GM20431 (cell line): ENCODE measurements at regions not wholly inside any gene's neighbourhood (a gene's known extent, or its start where the extent isn't known, plus 50 kb on each side); places are given as distances from the start of the nearest gene placed in this dataset.
"Not testable (repeated sequence)": the region's sequence is repeated elsewhere in the genome, so short reads cannot be mapped to it uniquely, and the experiment has no call there.

Source experiments
- in situ Hi-C: fragments of 300-500 bp; cut with MseI, MboI; formaldehyde crosslinking; loops from one replicate; pipeline ENCODE4 v1.15.0; 2020; ENCODE audit warnings: low sequenced_read_pairs; ENCODE audit not compliant: unreplicated experiment

DNA sequence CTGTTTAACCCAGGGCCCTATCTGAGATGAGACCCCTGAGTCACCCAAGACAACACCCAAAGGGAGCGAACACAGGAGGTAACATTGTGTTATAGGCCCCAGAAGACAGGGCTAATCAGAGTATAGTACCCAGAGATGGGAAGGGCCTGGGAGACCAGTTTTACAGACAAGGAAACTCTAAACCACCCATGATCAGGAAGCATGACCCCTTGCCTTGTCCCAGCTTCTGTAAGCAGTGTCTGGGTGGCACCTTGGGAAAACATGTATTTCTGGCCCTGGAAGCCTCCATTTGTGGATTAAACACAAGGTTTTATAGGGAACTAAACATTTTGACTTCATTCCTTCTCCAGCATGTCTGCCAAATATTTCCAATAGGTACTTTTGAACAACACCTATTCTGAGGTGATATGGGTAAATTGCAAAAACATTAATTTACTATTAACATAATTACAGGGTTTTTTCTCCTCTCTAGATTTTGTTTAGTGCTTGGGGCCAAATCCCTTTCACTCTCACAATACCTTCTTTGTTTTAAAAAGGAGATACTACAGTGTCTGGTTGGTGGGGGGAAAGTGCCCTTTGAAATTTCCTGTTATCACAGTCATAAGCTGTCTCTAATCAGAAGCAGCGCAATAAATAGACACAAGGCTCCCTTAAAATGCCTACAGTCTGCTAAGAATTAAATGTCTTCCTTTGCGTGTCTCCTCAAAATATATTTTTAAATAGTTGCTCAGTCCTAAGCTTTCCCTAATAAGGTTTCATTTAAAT lies 341.1 kb downstream of the BCL11A start:
- in situ Hi-C loops: no loop called here

DNA sequence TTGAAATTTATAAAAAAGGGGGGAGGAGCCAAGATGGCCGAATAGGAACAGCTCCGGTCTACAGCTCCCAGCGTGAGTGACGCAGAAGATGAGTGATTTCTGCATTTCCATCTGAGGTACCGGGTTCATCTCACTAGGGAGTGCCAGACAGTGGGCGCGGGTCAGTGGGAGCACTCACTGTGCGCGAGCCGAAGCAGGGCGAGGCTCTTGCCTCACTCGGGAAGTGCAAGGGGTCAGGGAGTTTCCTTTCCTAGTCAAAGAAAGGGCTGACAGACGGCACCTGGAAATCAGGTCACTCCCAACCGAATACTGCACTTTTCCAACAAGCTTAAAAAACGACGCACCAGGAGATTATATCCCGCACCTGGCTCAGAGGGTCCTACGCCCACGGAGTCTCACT lies 364.4 kb downstream of the BCL11A start:
- in situ Hi-C loops: not testable (repeated sequence)

DNA sequence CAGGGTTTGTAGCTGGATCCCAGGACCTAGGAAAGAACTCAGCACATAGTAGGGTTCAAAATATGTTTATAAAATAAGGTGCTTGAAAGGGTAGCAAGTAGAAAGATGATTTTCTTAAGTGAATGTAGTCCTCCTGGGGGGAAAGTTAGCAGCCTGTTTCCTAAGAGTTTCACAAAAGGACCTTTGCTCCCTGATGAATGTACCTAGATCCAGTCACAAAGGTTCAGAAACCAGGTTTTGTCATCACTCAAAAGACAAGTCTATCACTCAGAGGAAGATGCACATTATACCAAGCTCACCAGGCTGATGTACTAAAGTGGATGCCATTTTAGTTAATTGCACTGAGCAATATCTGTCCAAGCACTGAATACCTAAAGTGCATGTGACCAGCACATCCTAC lies 378.2 kb downstream of the BCL11A start:
- in situ Hi-C loops: no loop called here

DNA sequence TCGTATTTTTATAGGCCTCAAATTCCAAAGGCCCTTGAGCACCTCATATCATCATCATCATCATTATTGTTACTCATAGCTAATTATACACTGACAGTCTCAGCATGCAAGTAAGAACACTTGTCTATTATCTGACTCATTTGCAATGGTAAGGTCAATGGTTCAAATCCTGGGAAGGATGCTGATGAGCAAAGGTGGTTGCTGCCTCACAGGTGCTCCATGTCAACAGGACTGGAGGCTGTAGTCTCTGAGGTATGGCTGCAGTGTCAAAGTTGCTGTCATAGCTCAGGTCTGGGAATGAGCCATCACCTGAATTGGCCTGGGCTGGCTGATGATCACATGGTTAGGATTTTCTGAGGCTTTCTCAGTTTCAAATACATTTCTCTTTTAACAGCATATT lies 379.3 kb downstream of the BCL11A start:
- in situ Hi-C loops: no loop called here

DNA sequence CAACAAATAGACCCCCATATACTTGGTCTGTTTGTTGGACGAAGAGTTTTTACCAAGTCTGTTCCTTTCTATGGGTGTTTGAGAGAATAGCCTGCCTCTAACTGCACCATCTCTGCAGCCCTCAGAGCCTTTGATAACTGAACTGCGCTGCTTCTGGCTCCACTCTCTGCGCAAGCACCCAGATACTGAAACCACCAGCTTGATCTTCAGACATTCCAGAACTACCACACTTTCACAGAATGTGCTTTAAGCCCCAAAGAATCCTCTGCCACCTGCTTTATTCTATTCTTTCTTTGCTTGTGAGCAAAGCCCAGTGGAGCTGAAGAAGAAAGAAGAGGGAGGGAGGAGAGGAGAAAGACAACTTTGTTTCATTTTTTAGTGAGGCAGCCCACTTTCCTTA lies 380.7 kb downstream of the BCL11A start:
- in situ Hi-C loops: no loop called here

DNA sequence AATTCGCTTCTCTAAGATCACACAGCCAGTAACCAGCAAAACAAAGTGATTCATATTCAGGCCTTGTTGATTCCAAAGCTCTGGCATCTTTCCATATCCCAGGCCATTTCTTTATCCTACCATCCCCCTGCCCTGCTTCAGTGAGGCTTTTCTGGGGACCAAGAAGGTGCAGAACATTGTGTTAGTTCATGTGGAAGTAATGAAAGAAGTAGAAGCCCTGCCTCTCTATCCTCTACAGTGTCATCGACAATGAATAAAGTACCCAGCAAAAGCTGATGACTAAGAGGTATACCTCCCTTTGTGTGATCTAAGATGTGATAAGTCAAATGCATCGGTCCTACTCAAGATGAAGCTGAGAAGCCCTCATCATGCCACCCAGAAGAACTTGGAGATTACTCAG lies 383.2 kb downstream of the BCL11A start:
- in situ Hi-C loops: no loop called here

DNA sequence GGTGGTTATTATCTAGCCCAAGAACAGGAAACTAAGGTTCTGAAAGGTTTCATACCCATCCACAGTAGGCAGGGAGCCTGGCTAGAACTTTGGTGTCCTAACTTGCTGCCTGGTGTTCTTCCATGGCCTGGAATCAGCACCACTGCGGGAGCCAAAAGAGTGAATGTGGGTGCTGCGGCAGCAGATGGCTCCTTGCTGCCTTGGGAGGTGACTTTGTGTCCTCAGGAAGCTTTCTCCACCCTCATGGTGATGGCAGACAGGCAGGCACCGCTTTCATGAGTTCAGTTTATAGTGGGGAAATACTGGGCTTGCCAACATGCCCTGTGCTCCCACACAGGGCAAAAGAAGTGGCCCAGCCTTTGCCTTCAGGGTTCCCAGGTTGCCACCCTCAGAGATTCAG lies 385.2 kb downstream of the BCL11A start:
- in situ Hi-C loops: no loop called here

DNA sequence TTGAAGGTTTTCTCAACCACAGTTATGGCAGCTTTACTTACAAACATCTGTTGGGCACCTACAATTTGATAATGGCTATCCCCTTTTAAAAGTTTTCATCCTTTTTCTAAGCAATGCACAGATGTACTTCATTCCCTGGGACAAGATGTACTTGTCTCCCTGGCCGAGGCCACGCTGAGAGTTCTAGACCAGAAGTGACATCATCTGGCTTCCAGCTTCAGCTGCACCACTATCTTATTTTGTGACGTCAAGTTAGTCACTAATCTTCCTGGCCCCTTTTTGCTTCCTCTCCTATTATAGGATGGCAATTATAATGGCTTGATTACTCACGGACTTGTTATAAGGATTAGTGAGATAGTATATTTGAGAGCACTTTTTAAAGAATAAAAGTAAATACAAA lies 386.4 kb downstream of the BCL11A start:
- in situ Hi-C loops: no loop called here

DNA sequence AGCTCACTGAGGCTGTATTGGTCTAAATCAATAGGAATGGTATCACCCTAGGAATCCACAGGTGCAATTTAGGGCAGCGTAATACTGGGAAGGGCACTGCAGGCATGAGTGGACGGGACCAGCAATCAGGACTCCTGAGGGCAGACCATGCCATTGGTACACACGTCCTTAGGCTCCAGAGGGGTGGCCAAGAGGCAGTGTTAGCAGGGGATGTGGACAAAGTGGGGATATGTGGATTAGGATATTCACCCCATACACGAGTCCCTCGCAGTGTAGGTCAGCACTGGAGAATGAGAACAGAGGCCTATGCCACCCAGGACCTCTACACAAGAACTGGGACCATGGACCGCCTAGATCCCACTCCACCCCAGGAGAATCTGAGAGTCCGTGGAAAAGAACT lies 389.8 kb downstream of the BCL11A start:
- in situ Hi-C loops: no loop called here

DNA sequence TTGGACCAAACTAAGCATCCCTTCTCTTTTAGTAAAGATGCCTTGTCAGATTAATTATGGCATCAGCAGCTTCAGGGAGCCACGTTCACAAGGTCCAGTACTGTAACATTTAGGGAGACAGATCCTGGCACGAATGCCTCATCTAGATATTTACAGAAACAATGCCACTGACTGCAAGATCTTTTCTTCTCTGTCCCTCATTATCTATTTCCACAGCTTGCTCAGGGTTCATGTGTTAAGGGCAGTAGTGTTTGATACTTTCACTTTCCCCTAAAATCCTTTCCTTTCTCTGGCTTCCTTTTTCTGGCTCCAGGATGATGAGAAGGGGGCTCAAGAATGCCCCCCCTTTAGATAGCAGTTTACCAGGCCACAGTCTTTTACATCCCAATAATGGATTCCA lies 393.9 kb downstream of the BCL11A start:
- in situ Hi-C loops: no loop called here

DNA sequence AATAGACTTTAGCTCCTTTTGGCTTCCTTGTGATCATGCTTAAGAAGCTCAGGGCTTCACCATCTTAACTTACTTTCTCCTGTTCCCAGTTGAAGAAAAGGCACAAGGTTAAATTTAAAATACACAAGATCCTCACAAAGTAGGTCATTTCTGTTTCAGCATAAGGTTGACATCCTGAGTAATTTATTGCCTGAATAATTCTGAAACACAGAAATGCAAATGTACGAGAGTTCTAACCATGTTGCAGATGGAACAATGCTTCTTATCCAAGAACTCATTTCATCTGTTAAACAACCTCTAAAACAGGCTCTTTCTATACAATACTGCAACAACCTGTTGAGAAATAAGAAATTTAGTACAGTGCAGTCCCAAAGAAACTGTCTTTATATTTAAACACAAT lies 395.2 kb downstream of the BCL11A start:
- in situ Hi-C loops: no loop called here

DNA sequence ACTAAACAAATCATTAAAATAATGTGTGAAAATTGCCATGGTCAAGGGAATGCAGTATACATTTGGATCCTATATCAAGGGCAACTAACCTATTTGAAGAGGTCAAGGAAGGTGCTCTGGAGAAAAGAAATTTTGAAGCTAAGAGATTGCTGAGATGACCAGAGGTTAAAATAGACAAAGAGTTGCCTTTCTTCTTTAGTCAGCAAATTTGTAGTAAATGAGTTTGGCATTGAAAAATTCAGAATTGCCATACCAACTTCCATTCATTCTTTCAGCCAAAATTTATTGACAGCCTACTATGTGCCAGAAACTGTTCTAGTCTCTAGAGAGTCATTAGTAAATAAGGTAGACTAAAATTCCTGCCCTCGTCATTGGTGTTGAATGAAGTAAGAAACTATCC lies 396.2 kb downstream of the BCL11A start:
- in situ Hi-C loops: no loop called here

DNA sequence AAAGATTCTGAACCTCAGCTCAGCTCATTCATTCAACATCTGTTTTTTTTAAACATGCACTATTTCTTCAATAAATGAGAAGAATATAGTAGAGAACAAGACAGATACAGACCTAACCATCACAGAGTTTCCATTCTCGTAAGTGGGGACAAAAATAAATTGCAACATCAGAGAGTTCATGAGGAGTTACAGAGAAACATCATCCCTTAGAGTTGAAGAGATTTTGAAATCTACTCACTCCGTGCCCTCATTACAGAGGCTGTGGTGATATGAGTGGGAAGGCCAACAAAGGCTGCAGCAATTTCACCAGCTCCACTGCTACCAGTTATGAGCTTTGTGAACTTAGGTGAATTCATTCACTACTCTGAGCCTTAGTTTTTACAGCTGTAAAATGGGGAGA lies 399.3 kb downstream of the BCL11A start:
- in situ Hi-C loops: no loop called here

DNA sequence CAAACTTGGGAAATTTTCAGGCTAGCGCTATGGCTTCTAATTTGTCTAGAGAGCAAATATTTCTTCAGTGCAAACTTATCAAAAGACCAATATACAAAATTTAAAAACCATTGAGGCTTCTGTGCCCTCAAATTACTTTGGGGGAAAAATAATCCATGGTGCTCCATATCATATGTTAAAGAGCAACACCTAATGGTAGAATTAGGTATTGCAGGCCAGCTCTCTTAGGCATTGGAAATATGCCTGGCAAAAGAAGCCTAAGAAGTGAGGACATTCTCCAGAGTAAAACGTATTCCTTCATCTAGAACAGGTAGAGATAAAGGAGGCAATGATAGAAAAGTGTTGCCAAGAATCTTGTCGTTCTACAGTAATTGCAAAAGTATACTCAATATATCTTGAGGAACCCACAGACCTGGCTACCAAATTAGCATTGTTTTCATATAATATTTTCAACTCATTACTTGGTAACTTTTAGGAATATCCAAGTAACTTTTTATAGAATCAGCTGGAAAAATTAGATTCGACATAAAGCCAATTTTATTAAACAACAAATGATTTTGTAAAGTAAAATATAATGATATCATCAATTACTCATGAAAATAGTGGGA lies 401.1 kb downstream of the BCL11A start:
- in situ Hi-C loops: no loop called here

DNA sequence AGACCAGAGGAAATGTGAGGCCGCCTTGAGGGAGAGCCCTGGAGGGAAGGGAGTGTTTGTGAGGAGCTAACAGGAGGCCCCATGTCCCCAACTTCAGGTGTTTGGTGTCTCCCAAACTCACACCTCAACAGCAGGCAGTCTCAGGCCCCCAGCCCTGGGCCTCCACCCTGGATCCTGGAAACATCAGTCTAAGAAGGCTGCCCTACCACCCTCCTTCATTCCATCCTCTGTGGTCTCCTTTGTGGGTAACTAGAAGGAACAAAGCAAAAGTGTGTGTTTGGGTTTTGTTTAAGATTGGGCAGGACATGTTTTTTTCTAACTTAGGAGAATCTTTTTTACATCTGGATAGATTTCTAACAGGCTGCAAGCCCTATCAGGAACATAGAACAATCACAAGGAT lies 404.3 kb downstream of the BCL11A start:
- in situ Hi-C loops: no loop called here

DNA sequence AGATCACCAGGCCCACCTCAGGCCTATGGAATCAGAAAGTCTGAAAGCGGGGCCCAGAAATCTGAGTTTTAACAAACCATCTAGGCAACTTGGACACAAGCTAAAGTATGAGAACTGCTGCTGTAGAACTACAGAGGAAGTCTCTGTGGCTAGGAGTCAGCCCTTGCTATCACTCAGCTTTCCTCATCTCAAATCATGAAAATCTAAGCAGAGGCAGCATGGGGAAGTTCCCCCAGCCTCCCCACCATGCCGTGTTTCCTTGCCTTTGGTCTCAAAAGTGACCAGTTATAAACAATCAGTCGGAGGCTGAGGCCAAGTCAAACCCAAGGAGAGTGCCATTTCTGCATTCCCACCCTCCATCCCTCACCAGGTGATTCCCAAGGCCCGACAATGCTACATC lies 404.7 kb downstream of the BCL11A start:
- in situ Hi-C loops: no loop called here

DNA sequence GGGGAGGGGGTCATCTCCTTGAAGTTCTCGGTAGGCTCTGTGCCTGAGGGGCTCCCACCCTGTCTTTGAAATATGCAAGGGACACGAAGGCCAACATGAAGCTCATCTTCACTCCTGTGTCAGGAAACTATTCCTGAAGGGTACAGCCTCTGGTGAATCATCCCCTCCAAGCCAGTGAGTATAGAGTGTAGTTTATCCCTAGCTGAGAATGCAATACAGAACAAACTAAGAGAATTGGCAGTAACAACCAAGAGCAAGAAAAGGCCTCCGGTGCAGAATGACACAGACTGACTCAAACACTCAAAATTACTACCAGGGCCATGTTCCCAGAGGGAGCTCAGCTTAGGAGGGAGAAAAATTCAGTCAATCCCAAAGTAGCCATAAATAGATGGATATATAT lies 413.3 kb downstream of the BCL11A start:
- in situ Hi-C loops: no loop called here

DNA sequence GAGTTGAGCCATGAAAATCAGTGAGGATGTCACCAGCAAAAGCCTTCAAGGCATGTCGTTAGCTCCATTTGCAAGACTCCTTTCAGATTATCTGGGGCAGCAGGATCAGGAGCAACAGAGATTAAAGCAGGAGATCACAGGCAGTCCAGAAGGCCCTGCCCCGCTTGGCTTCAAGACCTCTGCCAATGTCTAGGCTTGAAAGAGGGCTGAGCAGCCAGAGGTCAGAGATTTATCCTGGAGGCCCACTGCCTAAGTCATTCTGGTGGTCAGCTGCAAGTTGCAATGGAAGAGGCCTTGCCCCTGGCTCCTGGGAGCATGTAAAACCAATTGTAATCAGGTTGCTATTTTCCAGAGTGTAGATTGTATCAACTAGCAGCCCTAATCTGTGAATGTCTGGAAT lies 416.5 kb downstream of the BCL11A start:
- in situ Hi-C loops: no loop called here

DNA sequence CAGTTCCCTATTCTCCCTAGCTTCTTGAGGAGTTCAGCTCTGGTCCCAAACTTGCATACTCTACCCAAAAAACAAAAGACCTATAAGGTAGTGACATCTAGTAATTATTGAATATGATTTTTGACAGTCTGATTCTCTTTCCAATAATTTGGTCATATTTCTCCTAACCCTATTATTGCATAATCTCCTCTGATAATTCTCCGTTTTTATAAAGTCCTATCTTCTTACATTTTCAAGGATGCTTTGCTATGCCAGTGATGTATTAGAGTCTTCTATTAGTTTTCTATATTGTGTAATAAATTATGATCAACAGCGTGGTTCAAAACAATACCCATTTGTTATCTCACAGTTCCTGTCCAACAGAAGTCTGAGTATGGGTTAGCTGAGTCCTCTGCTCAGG lies 426.3 kb downstream of the BCL11A start:
- in situ Hi-C loops: no loop called here

DNA sequence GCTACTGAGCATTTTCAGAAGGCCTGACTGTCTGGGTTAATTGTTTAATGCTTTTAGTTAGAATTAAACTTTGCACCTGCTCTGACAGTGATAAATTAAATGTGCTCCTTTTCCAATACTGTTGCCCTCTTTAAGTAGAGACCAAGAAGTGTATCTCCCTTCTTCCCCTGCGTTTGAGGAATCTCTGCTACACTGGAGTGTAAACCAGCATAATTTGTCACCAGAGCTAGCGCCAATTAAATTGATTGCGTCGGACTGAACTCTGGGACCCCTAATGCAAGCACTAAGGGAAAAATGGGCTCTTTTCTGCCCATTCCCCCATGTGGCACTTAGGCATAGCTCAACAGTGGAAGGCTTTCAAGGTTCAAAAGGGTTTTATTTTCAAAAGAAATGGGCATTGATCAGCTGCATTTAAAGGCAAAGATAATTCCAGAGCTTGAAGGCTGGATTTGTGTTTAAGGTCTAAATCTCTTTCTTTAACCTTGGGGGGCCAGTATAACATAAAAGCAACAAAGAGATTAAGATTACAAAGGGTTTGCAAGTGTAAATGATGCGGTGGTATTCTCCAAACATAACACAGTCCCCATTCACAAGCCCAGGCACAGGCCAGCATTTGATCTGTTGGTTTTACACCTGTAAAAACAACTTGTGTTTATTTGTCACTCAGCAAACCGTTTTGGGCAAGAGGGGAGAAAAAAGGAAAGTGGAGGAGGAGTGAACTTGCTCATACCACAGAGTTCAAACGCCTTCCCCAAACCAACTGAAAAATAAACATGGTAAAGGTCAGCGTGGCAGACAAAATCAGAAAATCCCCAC lies 427.6 kb downstream of the BCL11A start:
- in situ Hi-C loops: no loop called here

DNA sequence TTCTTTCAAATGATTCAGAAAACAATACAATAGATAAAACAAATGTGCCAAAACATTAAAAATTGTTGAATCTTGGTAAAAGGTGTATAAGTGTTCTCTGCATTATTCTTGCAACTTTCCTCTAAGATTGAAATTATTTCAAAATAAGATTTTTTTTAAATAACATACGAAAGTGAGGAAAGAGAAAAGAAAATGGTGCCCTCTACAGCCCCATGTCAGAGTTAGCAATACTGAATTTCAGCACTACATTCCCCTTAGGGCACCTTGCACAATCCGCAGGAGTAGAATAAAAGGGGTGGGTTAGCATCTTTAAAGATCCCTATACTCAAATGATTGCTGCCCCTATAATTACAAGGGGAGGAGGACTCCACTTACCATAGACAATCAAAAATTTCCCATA lies 433.7 kb downstream of the BCL11A start:
- in situ Hi-C loops: no loop called here
